ENCODE measurements at regions not wholly inside any gene's neighbourhood (a gene's known extent, or its start where the extent isn't known, plus 50 kb on each side); places are given as distances from the start of the nearest gene placed in this dataset.

DNA sequence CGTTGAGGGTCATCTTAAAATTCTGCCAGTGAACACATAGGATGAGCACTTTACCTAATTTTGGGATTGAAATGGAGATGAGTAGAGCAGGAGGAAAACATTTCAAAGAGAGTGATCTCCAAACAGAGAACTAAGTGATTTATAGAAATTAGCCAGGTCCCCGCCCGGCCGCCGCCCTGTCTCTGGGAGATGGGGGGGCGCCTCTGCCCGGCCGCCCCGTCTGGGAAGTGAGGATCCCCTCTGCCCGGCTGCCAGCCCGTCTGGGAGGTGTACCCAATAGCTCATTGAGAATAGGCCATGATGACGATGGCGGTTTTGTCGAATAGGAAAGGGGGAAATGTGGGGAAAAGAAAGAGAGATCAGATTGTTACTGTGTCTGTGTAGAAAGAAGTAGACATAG lies 276.7 kb upstream of the C11orf87 start:
- TF ChIP-seq, protein P1, sequence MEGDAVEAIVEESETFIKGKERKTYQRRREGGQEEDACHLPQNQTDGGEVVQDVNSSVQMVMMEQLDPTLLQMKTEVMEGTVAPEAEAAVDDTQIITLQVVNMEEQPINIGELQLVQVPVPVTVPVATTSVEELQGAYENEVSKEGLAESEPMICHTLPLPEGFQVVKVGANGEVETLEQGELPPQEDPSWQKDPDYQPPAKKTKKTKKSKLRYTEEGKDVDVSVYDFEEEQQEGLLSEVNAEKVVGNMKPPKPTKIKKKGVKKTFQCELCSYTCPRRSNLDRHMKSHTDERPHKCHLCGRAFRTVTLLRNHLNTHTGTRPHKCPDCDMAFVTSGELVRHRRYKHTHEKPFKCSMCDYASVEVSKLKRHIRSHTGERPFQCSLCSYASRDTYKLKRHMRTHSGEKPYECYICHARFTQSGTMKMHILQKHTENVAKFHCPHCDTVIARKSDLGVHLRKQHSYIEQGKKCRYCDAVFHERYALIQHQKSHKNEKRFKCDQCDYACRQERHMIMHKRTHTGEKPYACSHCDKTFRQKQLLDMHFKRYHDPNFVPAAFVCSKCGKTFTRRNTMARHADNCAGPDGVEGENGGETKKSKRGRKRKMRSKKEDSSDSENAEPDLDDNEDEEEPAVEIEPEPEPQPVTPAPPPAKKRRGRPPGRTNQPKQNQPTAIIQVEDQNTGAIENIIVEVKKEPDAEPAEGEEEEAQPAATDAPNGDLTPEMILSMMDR (IDR thresholded peaks at IDR 0.05; ENCODE audit: borderline replicate concordance, extremely low read depth, low read length, poor library complexity, severe bottlenecking): no peak
- TF ChIP-seq EZH2 (IDR thresholded peaks at IDR 0.05; ENCODE audit: borderline replicate concordance, low read depth, low read length, severe bottlenecking): no peak
